Lung microvascular endothelial cell (primary cell): ENCODE measurements at regions not wholly inside any gene's neighbourhood (a gene's known extent, or its start where the extent isn't known, plus 50 kb on each side); places are given as distances from the start of the nearest gene placed in this dataset.
"Not testable (repeated sequence)": the region's sequence is repeated elsewhere in the genome, so short reads cannot be mapped to it uniquely, and the experiment has no call there.

ENCODE experiments used
- DNase-seq, 2 donors: peaks; one replicate each; pipeline versions ENCODE4 v3.0.0 to v3.0.0-alpha.2; 2010; ENCODE audit warnings: low read depth in 2 of 2

DNA sequence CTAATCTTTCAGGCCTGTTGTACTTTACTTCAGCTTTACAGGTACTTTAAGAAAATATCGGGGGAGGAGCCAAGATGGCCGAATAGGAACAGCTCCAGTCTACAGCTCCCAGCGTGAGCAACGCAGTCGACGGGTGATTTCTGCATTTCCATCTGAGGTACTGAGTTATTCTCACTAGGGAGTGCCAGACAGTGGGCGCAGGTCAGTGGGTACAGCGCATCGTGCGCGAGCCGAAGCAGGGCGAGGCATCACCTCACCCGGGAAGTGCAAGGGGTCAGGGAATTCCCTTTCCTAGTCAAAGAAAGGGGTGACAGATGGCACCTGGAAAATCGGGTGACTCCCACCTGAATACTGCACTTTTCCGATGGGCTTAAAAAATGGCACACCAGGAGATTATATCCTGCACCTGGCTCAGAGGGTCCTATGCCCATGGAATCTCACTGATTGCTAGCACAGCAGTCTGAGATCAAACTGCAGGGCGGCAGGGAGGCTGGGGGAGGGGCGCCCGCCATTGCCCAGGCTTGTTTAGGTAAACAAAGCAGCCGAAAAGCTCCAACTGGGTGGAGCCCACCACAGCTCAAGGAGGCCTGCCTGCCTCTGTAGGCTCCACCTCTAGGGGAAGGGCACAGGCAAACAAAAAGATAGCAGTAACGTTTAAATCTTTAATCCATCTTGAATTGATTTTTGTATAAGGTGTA, 1185.4 kb upstream of the LRRN3 start:
- not testable (repeated sequence) for DNase-seq

DNA sequence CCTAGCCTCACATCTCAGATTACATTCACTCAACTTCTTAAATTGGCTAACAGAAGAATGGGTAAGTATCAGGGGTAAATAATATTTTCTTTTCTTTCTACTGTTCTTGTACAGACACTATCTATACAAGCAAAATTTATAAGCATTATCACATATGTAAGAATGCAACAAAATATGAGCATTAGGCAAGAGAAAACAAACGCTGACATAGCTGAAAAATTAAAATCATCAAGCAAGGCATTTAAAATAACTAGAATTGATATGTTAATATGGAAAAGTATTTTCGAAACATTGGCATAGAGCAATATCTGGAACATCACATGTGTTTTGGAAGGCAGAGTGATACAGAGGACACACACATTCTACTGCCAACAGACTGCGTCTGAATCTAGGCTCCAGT, 1175.3 kb upstream of the LRRN3 start:
- DNase-seq, result no peak

DNA sequence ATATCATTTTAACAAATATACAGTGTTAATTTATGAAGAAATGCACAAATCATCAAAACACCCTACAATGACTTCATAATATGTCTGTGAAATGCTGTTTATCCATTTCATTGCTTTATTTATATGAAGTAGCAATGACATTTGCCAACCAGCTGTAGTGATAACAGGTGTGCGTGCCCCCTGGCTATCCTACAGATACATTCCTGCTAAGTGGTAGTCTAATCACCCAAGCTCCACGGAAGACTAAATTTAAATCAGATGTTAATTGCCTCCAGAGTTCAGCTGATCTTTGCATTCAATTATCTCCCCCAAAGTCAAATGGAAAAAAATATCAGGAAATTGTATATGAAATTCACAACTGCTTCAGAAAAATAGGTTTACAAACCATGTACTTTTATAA, 1164.2 kb upstream of the LRRN3 start:
- DNase-seq, result no peak

DNA sequence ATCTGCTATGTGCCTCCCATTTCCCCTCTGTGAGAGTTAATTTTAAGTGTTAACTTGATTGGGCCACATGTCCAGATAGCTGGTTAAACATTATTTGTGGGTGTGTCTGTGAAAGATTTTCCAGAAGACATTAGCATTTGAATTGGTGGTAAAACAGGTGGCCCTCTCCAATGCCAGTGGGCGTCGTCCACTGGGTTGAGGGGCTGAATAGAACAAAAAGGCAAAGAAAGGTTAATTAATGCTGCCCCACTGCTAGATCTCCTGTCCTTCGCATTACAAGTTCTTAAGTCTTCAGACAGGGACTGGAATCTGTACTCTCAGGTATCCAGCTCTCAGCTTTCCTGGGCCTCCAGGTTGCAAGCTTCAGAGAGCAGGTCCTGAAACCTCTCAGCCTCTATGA, 1160.9 kb upstream of the LRRN3 start:
- DNase-seq, result no peak

DNA sequence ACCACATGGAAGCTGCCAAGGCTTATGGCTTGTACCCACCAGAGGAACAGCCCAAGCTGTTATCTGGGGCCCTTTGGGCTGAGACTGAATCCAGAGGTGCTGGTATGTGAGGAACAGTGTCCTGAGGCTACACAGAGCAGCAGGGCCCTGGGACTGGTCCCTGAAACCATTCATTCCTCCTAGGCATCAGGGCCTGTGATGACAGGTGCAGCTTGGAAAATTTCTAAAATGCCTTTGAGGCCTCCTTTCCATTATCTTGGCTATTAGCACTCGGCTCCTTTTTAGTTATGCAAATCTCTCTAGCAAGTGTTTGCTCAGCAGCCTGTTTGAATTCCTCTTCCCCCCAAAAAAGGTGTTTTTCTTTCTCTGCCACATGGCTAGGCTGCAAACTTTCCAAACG, 1151.7 kb upstream of the LRRN3 start:
- DNase-seq, result no peak

DNA sequence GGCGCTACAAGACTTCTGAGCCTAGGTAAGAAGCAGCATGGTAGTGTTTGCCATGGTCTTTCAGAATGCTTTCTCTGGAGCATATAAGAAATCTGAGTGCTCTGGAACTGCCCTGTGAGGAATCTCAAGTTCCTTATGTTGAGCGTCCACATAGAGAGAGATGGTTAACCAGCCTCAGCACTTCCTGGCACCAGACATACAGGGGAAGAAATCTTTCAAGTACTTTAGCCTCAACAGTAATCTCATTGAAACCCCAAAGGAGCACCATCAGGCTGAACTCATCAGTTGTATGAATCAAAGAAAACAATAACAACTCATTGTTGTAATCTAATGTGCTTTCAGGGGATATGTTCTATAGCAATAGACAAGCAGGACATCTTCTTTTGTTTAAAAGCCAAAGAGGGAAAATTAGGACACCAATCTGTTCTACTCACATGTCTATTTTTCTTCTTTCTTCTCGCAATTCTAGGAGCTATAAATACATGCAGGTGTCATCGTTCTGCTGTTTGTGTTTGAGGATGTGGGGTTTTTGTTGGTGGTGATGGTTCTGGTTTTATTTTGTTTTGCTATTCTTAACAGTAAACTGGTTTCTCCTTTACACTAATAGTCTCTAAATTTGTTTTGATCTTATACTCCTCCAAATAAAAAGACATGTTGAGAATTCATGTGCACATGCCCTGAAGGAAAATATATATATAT, 1145.0 kb upstream of the LRRN3 start:
- DNase-seq, result no peak

DNA sequence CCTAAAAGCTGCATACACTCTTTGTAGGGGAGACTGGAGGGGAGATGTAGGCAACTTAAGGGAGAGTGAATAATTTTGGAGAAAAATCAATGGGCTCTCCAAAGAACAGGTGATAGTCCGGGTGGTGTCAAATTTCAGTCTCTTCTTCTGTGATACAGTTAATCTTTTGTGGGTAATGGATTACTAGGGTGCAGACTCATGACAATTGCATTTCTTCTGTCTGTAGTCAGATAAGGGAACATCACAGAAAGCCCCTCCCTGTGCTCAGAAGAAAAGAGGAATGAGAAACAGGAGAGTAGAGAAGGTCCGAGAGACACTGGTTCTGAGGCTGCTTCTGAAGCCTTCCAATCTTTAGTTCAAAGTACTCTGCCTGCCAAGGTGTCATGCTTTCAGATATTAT, 1140.7 kb upstream of the LRRN3 start:
- DNase-seq, result no peak

DNA sequence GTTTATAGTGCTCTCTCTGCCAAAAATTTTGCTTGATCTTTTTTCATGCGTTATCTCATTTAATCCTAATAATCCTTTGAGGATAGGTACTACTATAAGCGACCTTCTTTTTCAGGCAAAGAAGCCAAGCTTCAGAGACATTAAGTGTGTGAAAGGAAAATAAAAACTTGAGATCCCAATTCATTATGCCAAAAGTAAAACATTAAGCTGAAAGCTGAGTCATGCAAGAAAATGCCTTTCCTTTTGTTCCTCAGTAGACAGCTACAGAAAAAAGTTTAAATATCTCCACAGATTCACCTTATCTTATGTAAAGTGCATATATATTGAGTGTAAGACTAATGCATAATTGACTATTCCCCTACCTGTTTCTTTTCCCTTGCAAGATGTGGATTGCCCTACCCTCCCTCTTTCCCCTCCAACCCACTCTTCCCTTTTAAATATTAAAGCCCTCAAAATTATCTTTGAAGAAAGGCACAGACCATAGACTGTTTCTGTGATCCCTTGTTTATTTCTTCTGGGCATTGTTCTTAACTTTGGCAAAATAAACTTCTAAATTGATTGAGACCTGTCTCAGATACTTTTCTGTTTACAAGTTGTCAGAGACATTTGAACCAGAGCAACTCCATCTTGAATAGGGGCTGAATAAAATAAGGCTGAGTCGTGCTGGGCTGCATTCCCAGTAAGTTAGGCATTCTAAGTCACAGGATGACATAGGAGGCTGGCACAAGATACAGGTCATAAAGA, 1139.9 kb upstream of the LRRN3 start:
- no peak for DNase-seq

DNA sequence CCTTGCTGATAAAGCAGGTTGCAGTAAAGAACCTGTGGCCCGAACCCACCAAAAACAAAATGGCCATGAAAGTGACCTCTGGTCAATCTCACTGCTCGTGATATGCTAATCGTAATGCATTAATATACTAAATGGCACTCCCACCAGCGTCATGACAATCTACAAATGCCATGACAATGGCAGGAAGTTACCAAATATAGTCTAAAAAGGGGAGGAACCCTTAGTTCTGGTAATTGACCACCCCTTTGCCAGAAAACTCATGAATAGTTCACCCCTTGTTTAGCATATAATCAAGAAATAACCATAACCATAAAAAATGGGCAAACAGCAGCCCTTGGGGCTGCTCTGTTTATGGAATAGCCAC, 1139.4 kb upstream of the LRRN3 start:
- no peak for DNase-seq

DNA sequence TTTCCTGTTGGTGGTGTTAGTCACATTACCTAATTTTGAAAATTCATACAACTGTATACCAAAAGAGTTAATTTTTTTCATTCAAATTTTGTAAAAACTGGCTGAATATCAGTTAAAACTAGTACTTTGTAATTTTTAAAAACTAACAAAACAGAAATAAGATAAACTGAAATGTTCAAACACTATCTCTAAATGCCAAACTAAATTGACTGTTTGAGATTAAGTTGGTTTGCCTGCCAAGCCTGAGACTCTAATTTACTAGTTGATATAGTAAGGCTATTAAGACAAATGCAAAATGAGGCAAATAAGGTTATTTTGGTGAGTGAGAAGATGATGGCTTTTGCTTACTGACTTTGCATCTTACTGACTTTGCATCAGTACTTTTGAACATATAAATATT, 1134.9 kb upstream of the LRRN3 start:
- no peak for DNase-seq

DNA sequence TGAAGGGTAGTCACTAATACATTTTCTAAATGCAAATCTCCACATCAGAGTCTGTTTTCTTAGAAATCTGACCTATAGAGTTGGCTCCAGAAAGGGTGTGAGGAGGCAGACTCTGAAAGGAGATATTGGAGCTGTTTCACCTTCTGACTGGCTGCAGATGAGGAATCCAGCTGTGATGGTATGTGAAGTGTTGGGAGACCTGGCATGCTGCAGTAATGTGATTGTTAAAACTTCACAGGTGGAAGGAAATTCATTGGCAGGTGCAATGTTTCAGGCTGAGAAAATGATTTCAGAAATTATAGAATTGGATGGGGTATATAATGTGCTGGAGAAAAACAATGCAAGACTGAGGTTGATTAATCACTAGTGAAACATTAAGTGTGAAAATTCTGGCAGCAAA, 1134.0 kb upstream of the LRRN3 start:
- no peak for DNase-seq

DNA sequence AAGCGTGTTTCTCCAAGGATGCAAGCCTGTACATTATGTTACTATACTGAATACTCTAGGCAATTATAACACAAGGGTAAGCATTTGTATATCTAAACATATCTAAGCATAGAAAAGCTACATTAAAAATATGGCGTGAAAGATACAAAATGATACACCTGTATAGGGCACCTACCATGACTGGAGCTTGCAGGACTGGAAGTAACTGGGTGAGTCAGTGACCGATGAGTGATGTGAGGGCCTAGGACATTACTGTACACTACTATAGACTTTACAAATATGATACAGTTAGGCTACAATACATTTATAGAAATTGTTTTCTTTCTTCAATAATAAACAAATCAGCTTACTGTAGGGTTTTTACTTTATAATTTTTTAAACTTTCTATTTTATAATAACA, 1127.2 kb upstream of the LRRN3 start:
- DNase-seq, result no peak

DNA sequence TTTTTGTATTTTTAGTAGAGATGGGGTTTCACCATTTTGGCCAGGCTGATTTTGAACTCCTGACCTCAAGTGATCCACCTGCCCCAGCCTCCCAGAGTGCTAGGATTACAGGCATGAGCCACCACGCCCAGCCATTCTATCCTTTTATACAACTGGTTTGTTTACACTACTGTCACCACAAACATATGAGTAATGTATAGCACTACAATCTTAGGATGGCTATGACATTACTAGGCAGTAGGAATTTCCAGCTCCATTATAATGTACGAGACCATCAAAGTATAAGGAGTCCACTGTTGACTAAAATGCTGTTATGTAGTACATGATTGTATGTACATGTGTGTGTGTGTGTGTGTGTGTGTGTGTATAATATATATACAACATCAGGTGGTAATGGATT, 1126.1 kb upstream of the LRRN3 start:
- DNase-seq, result no peak

DNA sequence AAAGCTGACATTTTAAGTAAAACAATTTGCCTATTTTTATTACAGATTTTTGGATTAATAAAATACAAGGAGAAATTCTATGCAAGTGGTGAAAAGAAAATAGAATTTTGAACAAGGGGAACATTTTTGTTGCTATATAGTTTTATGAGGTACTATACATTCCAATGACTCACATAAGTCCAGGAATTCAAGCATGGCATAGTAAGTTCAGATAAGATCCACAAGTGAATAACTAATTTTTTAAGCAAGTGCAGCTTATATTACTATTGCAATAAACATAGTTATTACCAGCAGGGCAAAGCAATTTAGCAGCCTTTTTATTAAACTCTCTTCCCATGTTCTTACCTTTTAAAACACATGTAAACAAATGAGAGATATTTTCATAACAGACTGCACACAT, 1123.5 kb upstream of the LRRN3 start:
- no peak for DNase-seq

DNA sequence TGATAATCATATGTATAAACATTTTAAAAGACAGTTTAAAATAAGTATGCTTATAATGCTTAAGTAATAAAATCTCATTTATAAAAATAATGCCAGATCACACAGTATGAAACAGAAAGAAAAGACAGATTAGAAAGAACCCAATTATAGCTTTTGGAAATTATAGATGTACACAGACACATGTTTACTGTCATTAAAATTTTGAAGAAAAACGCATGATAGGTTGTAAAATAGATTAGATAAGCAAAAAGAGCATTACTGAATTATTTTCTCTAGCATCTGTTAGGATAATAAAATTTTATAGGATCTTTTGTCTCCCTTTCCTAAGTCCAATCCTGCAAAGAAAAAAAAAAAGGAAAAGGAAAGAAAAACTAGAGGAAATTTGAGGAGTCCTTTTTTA, 1107.3 kb upstream of the LRRN3 start:
- no peak for DNase-seq

DNA sequence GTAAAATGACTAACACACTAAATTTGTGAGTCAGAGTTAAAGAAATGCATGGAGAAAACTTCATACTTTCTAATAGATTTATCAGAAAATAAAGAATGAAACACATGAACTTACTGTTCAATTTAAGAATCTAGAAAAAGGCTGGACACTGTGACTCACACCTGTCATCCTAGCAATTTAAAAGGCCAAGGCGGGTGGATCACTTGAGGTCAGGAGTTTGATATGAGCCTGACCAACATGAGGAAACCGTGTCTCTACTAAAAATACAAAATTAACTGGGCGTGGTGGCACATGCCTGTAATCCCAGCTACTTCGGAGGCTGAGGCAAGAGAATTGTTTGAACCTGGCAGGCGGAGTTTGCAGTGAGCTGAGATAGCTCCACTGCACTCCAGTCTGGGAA, 1106.2 kb upstream of the LRRN3 start:
- no peak for DNase-seq

DNA sequence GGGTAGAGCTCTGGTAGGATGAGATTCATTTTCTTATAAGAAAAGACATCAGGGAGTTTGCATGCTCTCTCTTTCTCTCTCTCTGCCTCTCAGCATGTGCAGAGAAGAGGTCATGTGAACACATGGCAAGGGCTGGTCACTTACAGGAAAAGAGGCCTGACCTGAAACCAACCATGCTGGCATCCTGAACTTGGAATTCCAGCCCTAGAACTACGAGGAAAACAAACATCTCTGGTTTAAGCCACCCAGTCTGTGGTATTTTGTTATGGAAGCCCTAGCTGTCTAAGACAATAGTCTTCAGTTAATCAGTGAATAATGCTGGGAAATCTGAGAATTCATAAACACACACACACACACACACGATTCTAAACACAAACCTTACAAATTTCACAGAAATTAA, 1104.2 kb upstream of the LRRN3 start:
- DNase-seq, result no peak

DNA sequence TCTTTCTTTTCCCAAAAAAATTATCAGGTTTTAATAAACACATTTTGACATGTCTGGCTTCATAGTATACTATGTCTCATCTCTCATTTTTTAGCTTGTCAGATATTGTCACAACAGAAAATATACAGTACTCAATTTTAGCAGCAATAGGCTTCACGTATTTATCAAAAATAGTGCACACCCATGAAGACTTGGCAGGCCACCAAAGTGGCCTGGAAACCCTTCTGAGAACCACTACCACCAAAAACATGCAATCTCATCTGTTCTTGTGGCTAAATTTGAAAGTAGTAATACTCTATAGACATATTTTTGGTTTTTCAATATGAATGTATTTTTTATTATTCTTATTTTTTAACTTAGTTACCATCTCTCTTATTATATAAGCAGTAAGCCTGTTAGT, 1094.5 kb upstream of the LRRN3 start:
- no peak for DNase-seq

DNA sequence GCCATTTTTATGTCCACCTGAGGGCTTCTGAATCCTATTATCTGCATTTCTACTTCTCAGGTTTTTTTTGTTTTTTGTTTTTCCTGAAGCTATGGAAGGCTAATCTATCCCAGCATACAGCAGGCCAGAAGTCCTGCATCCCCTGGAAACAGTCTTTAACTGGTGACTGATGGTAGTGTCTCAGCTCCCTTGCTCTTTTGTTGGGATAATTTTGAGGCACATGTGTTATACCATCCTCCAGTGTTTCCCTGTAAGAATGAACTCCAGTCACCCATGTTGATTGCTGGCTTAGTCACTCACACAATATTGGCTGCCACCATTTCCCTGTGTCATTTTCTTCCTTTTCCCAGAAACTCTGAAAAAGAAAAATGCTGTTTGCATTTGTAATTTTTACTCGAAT, 1094.0 kb upstream of the LRRN3 start:
- no peak for DNase-seq

DNA sequence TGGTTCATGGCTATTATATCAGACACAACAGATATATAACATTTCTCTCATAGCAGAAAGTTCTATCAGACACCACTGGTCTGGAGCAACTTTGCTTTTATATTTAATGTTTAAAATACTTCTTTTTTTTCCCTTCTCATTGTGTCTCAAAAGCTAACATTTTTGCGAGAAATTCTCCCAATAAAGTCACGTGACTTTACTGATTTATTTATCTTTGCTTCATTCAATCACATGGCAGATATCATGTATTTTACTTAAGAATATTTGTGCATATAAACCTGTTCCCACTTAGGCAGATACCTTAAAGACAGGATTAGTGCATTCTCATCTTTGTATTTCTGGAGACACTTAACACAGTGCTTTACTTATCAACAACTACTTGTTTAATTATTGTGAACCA, 1093.1 kb upstream of the LRRN3 start:
- no peak for DNase-seq

DNA sequence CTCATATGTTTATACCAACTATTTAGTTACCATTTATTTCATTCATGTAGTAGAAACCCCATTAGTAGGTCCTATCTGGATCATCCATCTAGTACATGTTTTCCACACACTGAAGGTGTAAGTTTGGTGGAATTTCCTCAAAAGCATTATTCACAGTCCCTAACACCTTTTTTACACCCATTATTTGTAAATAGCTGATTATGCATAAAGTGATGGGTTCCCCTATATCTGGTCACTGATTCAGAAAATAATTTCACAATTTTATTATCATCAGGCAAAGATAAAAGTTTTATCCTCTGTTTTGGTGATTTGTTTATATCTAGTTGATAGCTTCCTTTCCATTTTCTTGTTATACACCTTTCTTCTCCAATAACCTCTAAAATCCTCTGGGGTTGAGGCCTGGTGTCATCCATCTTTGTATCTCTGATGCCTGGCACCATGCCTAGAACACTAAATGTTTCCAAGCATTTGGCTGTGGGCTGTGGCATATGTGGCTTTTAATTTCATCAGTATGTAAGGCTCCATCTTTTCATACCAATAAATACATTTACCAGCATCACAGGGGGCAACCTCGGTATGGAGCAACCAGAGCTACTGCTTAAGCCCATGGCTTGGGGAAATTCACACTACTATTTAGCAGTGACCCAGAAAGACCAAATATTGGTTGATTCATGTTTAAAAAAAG, 1089.5 kb upstream of the LRRN3 start:
- DNase-seq, result no peak

DNA sequence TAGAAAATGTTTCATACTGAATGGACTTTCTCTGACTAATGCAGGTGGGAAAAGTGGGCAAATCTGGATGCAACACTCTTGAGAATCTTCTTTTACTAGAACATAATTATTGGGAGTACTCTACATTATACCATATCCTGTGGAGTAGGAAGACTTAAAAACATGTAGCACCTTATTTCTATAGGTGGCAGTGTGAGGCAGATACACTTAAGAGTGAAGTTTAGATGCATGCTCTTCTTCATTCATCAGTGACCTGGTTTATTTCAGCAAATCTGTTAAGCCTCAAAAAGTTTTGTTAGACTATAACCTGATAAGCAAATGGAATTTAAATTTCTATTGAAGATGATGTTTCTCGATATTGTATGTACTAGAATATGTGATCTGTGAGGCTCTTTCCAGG, 1087.1 kb upstream of the LRRN3 start:
- no peak for DNase-seq
